Loucy (cell line): ENCODE measurements at regions not wholly inside any gene's neighbourhood (a gene's known extent, or its start where the extent isn't known, plus 50 kb on each side); places are given as distances from the start of the nearest gene placed in this dataset.

ENCODE experiments used
- EZH2phosphoT487 ChIP-seq: fragments of 200-600 bp; IDR thresholded peaks from 2 replicates; pipeline ENCODE4 v1.6.1; 2018; ENCODE audit warnings: antibody characterized with exemption, mild to moderate bottlenecking, moderate library complexity, borderline replicate concordance
- TF ChIP-seq, protein P1 (sequence below): fragments of 200-600 bp; sonication (generic); conservative IDR thresholded peaks from 2 replicates; pipeline ENCODE4 v1.5.1; 2014; ENCODE audit warnings: mild to moderate bottlenecking, antibody characterized with exemption, low read length

DNA sequence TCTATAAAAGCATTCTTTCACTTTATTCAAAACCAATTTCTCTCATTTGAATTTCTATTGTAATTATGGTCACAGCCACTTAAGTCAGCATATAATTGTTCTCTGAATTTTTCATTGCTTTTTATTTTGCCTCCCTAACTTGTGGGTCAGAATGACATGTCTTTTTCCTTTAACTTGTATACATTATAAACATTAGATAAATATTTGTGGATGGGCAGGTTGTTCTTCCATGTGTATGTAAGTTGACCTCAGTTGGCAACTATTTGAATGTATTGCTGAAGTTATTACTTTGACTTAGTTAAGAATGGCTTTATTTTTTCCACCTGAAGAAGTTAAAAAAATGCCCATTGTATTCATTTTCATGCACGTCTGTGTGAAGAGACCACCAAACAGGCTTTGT lies 83.0 kb upstream of the MAP3K7 start:
- TF ChIP-seq, protein P1, sequence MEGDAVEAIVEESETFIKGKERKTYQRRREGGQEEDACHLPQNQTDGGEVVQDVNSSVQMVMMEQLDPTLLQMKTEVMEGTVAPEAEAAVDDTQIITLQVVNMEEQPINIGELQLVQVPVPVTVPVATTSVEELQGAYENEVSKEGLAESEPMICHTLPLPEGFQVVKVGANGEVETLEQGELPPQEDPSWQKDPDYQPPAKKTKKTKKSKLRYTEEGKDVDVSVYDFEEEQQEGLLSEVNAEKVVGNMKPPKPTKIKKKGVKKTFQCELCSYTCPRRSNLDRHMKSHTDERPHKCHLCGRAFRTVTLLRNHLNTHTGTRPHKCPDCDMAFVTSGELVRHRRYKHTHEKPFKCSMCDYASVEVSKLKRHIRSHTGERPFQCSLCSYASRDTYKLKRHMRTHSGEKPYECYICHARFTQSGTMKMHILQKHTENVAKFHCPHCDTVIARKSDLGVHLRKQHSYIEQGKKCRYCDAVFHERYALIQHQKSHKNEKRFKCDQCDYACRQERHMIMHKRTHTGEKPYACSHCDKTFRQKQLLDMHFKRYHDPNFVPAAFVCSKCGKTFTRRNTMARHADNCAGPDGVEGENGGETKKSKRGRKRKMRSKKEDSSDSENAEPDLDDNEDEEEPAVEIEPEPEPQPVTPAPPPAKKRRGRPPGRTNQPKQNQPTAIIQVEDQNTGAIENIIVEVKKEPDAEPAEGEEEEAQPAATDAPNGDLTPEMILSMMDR = no peak
- TF ChIP-seq EZH2phosphoT487 = no peak
